Chondrocyte (in vitro differentiated cells): ENCODE measurements at regions not wholly inside any gene's neighbourhood (a gene's known extent, or its start where the extent isn't known, plus 50 kb on each side); places are given as distances from the start of the nearest gene placed in this dataset.

Experiments
- DNase-seq: peaks from one replicate; pipeline ENCODE4 v3.0.0; 2021; ENCODE audit warnings: mixed read lengths, low spot score
- H3K27ac Mint-ChIP-seq: one replicate; pipeline ENCODE4 v1.8.0; 2021; ENCODE audit warnings: mild to moderate bottlenecking, moderate library complexity, mixed read lengths; ENCODE audit not compliant: unreplicated experiment
- H3K27me3 Mint-ChIP-seq: 2 replicates; pipeline ENCODE4 v1.8.0; 2021; ENCODE audit warnings: low read depth, mixed read lengths
- H3K36me3 Mint-ChIP-seq: 2 replicates; pipeline ENCODE4 v1.8.0; 2021; ENCODE audit warnings: low read depth, mixed read lengths
- H3K4me1 Mint-ChIP-seq: 2 replicates; pipeline ENCODE4 v1.8.0; 2021; ENCODE audit warnings: low read depth, mild to moderate bottlenecking, mixed read lengths
- H3K4me3 Mint-ChIP-seq: one replicate; pipeline ENCODE4 v1.8.0; 2021; ENCODE audit warnings: mild to moderate bottlenecking, moderate library complexity, mixed read lengths; ENCODE audit not compliant: unreplicated experiment
- H3K9me3 Mint-ChIP-seq: 2 replicates; pipeline ENCODE4 v1.8.0; 2021; ENCODE audit warnings: low read depth, mixed read lengths
- TF ChIP-seq, protein P1 (sequence below): fragments of 200-600 bp; sonication (generic); IDR thresholded peaks from 2 replicates; pipeline ENCODE4 v1.5.0; 2021; ENCODE audit warnings: antibody characterized with exemption, mild to moderate bottlenecking, moderate library complexity

DNA sequence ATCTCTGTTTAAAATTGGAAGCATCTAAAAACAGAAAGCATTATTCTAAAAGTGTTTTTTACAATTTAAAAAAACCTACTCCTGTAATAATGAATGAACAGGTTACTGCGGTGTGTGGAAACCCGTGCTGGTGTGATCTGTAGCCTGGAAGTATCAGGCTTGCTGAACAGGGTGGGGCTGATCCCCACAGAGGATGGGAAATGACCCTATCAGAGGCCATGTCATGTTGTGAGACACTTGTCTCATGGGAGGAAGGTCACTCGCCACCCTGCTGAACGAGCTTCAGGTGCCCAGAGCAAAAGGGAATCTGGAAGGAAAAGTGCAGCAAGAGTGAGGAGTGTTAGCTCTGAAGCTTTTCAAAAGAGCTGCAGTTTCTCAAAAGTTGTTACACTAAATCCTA lies 320.7 kb downstream of the RRAGC start:
- Mint-ChIP-seq H3K9me3 (no peaks in the 10 kb centered on the region), H3K27me3 (no peaks in the 10 kb centered on the region), H3K36me3 (no peaks in the 10 kb centered on the region), H3K27ac (no peak overlapping the region), H3K4me3 (no peak overlapping the region), H3K4me1 (peaks cover 7% of the 10 kb centered on the region)
- TF ChIP-seq, protein P1, sequence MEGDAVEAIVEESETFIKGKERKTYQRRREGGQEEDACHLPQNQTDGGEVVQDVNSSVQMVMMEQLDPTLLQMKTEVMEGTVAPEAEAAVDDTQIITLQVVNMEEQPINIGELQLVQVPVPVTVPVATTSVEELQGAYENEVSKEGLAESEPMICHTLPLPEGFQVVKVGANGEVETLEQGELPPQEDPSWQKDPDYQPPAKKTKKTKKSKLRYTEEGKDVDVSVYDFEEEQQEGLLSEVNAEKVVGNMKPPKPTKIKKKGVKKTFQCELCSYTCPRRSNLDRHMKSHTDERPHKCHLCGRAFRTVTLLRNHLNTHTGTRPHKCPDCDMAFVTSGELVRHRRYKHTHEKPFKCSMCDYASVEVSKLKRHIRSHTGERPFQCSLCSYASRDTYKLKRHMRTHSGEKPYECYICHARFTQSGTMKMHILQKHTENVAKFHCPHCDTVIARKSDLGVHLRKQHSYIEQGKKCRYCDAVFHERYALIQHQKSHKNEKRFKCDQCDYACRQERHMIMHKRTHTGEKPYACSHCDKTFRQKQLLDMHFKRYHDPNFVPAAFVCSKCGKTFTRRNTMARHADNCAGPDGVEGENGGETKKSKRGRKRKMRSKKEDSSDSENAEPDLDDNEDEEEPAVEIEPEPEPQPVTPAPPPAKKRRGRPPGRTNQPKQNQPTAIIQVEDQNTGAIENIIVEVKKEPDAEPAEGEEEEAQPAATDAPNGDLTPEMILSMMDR: no peak
- no peak for DNase-seq

DNA sequence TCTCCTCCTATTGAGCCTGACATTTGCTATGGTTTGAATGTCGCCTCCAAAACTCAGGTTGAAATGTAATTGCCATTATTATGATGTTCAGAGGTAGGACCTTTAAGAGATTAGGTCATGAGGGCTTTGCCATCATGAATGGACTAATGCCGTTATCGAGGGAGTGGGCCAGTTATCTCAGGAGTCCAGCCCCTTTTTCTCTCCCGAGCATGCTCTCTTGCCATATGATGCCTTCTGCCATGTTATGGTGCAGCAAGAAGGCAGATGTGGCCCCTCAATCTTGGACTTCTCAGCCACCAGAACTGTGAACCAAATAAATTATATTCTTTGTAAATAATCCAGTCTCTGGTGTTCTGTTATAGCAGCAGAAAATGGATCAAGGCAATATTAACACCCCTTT lies 323.5 kb downstream of the RRAGC start:
- Mint-ChIP-seq H3K4me3 (no peak overlapping the region), H3K4me1 (peaks cover 3% of the 10 kb centered on the region), H3K9me3 (no peaks in the 10 kb centered on the region), H3K27me3 (no peaks in the 10 kb centered on the region), H3K36me3 (no peaks in the 10 kb centered on the region), H3K27ac (no peak overlapping the region)
- TF ChIP-seq, protein P1: no peak
- no peak for DNase-seq

DNA sequence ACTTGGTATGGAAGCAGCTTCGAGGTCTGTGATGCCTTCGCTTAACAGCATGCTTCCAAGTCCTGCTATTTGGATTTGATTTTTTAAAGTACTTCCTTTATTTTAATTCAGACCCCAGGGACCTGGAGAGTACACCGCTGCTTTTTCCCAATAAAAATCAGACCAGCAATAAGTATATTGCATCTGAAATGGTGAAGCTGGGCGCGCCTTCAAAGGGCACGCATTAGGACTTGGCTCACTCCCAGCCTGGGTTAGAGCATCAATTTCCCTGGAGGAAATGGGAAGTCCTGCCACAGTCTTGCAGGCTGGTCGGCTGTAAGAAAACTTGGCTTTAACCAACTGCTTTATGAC lies 325.1 kb downstream of the RRAGC start:
- Mint-ChIP-seq H3K9me3 (no peaks in the 10 kb centered on the region), H3K27me3 (no peaks in the 10 kb centered on the region), H3K4me1 (no peaks in the 10 kb centered on the region), H3K36me3 (no peaks in the 10 kb centered on the region), H3K27ac (no peak overlapping the region), H3K4me3 (no peak overlapping the region)
- no peak for DNase-seq
- TF ChIP-seq, protein P1: no peak

DNA sequence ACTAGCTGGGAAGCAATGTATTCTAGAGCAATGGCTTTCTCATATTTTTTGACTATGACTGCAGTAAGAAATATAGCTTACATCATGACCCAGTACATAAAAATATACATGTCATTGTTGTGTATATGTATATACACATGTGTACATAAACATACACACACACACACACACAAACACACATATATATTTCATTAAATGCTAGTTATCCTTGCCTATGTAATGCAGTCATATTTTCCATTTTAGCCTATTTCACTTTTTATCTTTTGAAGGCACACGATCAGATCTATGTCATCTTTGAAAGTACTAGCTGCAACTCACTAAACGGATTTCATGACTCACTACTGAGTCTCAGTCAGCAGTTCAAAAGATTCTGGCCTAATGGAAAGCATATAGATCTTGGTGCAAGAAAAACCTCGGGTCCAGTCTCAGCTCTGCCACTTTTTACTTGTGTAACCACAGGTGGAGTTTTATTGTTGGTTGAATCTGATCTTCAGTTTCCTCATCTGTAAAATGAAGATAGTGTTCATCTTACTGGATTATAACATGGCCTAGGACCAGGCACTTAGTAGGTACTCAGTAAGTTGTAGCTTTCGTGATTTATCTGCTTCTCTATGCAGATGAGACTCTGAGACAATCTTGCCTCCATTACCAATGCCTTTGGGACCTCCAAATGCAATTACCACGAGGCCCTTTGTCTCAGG lies 325.6 kb downstream of the RRAGC start:
- no peaks in the 10 kb centered on the region for H3K9me3 Mint-ChIP-seq
- no peaks in the 10 kb centered on the region for H3K4me1 Mint-ChIP-seq
- H3K4me3 Mint-ChIP-seq: no peak overlapping the region
- no peak for DNase-seq
- H3K36me3 Mint-ChIP-seq: no peaks in the 10 kb centered on the region
- TF ChIP-seq, protein P1: no peak
- no peaks in the 10 kb centered on the region for H3K27me3 Mint-ChIP-seq
- H3K27ac Mint-ChIP-seq: no peak overlapping the region

DNA sequence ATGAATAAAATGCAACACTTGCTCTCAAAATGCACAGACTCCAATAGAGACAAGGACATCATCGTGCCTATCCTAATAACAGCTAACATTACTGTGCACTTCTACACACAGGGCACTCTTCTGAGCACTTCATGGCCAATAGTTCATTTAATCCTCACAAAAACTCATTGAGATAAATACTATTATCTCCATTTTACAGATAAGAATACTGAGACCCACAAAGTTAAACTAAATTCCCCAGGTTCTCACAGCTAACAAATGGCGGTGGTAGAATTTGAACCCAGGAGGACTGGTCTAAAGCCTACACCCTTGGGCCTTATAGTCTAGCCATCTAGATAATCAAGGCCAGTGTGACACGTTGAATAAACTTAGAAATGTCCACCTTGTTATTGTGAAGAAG lies 328.6 kb downstream of the RRAGC start:
- peaks cover 4% of the 10 kb centered on the region for H3K27me3 Mint-ChIP-seq
- no peak overlapping the region for H3K4me3 Mint-ChIP-seq
- H3K9me3 Mint-ChIP-seq: no peaks in the 10 kb centered on the region

More for the DNA sequence above, 328.6 kb downstream of the RRAGC start:
- no peaks in the 10 kb centered on the region for H3K36me3 Mint-ChIP-seq
- H3K4me1 Mint-ChIP-seq: no peaks in the 10 kb centered on the region
- TF ChIP-seq, protein P1: no peak
- no peak overlapping the region for H3K27ac Mint-ChIP-seq
- DNase-seq: no peak
